ENCODE measurements at regions not wholly inside any gene's neighbourhood (a gene's known extent, or its start where the extent isn't known, plus 50 kb on each side); places are given as distances from the start of the nearest gene placed in this dataset.

- no peak for TF ChIP-seq CTCF (IDR thresholded peaks at IDR 0.05)
- no peak for TF ChIP-seq POLR2A (IDR thresholded peaks at IDR 0.05)
Measured at GRCh38 chr14:77988970-77989369, 181.2 kb upstream of the NRXN3 start.
